ENCODE measurements at regions not wholly inside any gene's neighbourhood (a gene's known extent, or its start where the extent isn't known, plus 50 kb on each side); places are given as distances from the start of the nearest gene placed in this dataset.

GRCh38 chr4:180861651-180862050, 1381.6 kb upstream of the TENM3 start:
- H3K4me1 ChIP-seq = no peaks in the 10 kb centered on the region
- H3K36me3 ChIP-seq = no peaks in the 10 kb centered on the region
- DNase-seq (ENCODE audit: extremely low spot score in 2 of 2) = no peak
- no peak overlapping the region for H3K27ac ChIP-seq
- no peak overlapping the region for H3K4me3 ChIP-seq
- intact Hi-C loops (cut with DNase I) = no loop called here
- H3K9me3 ChIP-seq = no peaks in the 10 kb centered on the region
- no peaks in the 10 kb centered on the region for H3K27me3 ChIP-seq
- TF ChIP-seq POLR2A (IDR thresholded peaks at IDR 0.05) (no peak), POLR2AphosphoS5 (IDR thresholded peaks at IDR 0.05; ENCODE audit: insufficient read depth in 1 of 2, low read depth in 1 of 2) (no peak), CTCF (IDR thresholded peaks at IDR 0.05) (no peak)

GRCh38 chr4:180866933-180867643, 1376.1 kb upstream of the TENM3 start:
- Histone ChIP-seq H3K36me3 (no peaks in the 10 kb centered on the region), H3K4me3 (no peak overlapping the region), H3K4me1 (no peaks in the 10 kb centered on the region), H3K9me3 (no peaks in the 10 kb centered on the region), H3K27me3 (no peaks in the 10 kb centered on the region), H3K27ac (no peak overlapping the region)
- DNase-seq (ENCODE audit: extremely low spot score in 2 of 2) = no peak
- intact Hi-C loops (cut with DNase I) = no loop called here
- TF ChIP-seq CTCF (IDR thresholded peaks at IDR 0.05) (no peak), POLR2AphosphoS5 (IDR thresholded peaks at IDR 0.05; ENCODE audit: insufficient read depth in 1 of 2, low read depth in 1 of 2) (no peak), POLR2A (IDR thresholded peaks at IDR 0.05) (no peak)

- intact Hi-C loops (cut with DNase I) = no loop called here
- TF ChIP-seq POLR2A (IDR thresholded peaks at IDR 0.05) = no peak
- TF ChIP-seq POLR2AphosphoS5 (IDR thresholded peaks at IDR 0.05; ENCODE audit: insufficient read depth in 1 of 2, low read depth in 1 of 2) = no peak
- no peak for TF ChIP-seq CTCF (IDR thresholded peaks at IDR 0.05)
Observed at GRCh38 chr4:180870623-180871022, 1372.6 kb upstream of the TENM3 start.

GRCh38 chr4:180898305-180898704, 1344.9 kb upstream of the TENM3 start:
- no peak for DNase-seq (ENCODE audit: extremely low spot score in 2 of 2)
- no peak overlapping the region for H3K4me3 ChIP-seq
- H3K4me1 ChIP-seq = no peaks in the 10 kb centered on the region
- intact Hi-C loops (cut with DNase I) = no loop called here
- TF ChIP-seq POLR2AphosphoS5 (IDR thresholded peaks at IDR 0.05; ENCODE audit: insufficient read depth in 1 of 2, low read depth in 1 of 2) (no peak), POLR2A (IDR thresholded peaks at IDR 0.05) (no peak), CTCF (IDR thresholded peaks at IDR 0.05) (no peak)
- H3K27ac ChIP-seq = no peak overlapping the region
- no peaks in the 10 kb centered on the region for H3K36me3 ChIP-seq
- no peaks in the 10 kb centered on the region for H3K9me3 ChIP-seq
- H3K27me3 ChIP-seq = no peaks in the 10 kb centered on the region

More at GRCh38 chr4:180870623-180871022, 1372.6 kb upstream of the TENM3 start:
- Histone ChIP-seq H3K4me1 (no peaks in the 10 kb centered on the region), H3K27ac (no peak overlapping the region), H3K4me3 (no peak overlapping the region), H3K36me3 (no peaks in the 10 kb centered on the region), H3K27me3 (no peaks in the 10 kb centered on the region), H3K9me3 (no peaks in the 10 kb centered on the region)
- no peak for DNase-seq (ENCODE audit: extremely low spot score in 2 of 2)

- Histone ChIP-seq H3K9me3 (no peaks in the 10 kb centered on the region), H3K4me3 (no peak overlapping the region), H3K36me3 (no peaks in the 10 kb centered on the region), H3K27ac (no peak overlapping the region), H3K4me1 (no peaks in the 10 kb centered on the region), H3K27me3 (no peaks in the 10 kb centered on the region)
- intact Hi-C loops (cut with DNase I) = no loop called here
- DNase-seq (ENCODE audit: extremely low spot score in 2 of 2) = no peak
- TF ChIP-seq POLR2AphosphoS5 (IDR thresholded peaks at IDR 0.05; ENCODE audit: insufficient read depth in 1 of 2, low read depth in 1 of 2) (no peak), CTCF (IDR thresholded peaks at IDR 0.05) (no peak), POLR2A (IDR thresholded peaks at IDR 0.05) (no peak)
Observed at GRCh38 chr4:180900781-180901180, 1342.4 kb upstream of the TENM3 start.

Data from vagina (tissue), 2 donors.